GM13976 (cell line): ENCODE measurements at regions not wholly inside any gene's neighbourhood (a gene's known extent, or its start where the extent isn't known, plus 50 kb on each side); places are given as distances from the start of the nearest gene placed in this dataset.

Experiments
- DNase-seq: peaks from one replicate; pipeline ENCODE4 v3.0.0; 2012; ENCODE audit warnings: low spot score
- in situ Hi-C: fragments of 300-500 bp; cut with MboI; formaldehyde crosslinking; loops from one replicate; pipeline ENCODE4 v1.12.0; 2022; ENCODE audit warnings: low sequenced_read_pairs, mixed read lengths, inconsistent platforms; ENCODE audit not compliant: unreplicated experiment
- TF ChIP-seq, protein P1 (sequence below): IDR thresholded peaks from 2 replicates; pipeline ENCODE4 v1.5.1; 2012; ENCODE audit warnings: borderline replicate concordance, mild to moderate bottlenecking; ENCODE audit not compliant: insufficient read depth; ENCODE audit errors: extremely low read depth, missing control alignments, control extremely low read depth

- DNase-seq = no peak
- TF ChIP-seq, protein P1, sequence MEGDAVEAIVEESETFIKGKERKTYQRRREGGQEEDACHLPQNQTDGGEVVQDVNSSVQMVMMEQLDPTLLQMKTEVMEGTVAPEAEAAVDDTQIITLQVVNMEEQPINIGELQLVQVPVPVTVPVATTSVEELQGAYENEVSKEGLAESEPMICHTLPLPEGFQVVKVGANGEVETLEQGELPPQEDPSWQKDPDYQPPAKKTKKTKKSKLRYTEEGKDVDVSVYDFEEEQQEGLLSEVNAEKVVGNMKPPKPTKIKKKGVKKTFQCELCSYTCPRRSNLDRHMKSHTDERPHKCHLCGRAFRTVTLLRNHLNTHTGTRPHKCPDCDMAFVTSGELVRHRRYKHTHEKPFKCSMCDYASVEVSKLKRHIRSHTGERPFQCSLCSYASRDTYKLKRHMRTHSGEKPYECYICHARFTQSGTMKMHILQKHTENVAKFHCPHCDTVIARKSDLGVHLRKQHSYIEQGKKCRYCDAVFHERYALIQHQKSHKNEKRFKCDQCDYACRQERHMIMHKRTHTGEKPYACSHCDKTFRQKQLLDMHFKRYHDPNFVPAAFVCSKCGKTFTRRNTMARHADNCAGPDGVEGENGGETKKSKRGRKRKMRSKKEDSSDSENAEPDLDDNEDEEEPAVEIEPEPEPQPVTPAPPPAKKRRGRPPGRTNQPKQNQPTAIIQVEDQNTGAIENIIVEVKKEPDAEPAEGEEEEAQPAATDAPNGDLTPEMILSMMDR = no peak
- in situ Hi-C loops = loop anchor here (5.0 kb wide), 1 partner anchor 193 kb away; no protein-coding TSS in a partner anchor
Measured at GRCh38 chr15:92524161-92524560, 130.5 kb downstream of the ST8SIA2 start.

GRCh38 chr15:92523176-92523575 is 129.5 kb downstream of the ST8SIA2 start:
- TF ChIP-seq, protein P1 = no peak
- DNase-seq = no peak
- in situ Hi-C loops = loop anchor here (5.0 kb wide), 1 partner anchor 194 kb away; no protein-coding TSS in a partner anchor

DNA sequence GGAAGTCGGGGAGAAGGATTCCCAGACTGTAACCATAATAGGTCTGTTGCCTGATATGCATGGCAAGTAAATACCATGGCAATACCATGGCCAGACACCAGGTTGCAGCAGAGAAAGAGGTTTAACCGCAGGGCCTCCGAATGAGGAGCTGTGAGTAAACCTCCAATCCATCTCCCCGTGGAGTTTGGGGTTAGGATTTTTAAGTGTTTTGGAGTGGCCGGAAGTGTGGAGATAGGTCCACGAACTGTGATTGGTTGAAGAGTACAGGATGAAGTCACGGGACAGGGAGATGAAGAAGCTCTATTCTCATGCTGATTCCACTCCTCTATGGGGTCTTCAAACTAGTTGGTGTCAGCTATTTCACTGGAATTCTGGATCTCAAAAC is 127.9 kb downstream of the ST8SIA2 start:
- TF ChIP-seq, protein P1 = peak; percentile 54
- in situ Hi-C loops = loop anchor here (5.0 kb wide), 1 partner anchor 196 kb away; no protein-coding TSS in a partner anchor
- peak; percentile 59 for DNase-seq

DNA sequence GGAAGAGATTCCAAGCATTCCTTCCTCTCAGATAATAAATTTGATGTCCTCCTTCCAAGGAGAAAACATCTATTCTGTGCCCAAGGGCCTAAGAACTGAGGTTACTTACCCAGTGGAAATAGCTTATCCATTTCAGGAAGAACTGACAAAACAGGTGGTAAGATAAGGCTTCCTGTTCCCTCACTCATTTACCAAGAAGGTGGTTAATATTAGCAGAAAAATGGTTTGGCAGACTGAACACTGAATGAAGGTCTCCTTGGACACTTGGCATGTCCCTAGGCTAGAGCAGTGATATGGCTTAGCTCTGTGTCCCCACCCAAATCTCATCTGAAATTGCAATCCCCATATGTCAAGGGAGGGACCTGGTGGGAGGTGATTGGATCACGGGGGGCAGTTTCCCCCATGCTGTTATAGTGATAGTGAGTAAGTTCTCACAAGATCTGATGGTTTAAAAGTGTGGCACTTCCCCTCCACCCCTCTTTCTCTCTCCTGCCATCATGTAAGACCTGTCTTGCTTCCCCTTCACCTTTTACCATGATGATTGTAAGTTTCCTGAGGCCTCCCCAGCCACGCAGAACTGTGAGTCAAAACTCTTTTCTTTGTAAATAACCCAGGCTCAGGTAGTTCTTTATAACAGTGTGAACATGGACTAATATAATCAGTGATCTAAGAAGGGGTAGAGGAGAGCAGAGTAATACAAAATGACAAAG is 127.4 kb downstream of the ST8SIA2 start:
- in situ Hi-C loops = loop anchor here (5.0 kb wide), 1 partner anchor 196 kb away; no protein-coding TSS in a partner anchor
- TF ChIP-seq, protein P1 = no peak
- DNase-seq = no peak

DNA sequence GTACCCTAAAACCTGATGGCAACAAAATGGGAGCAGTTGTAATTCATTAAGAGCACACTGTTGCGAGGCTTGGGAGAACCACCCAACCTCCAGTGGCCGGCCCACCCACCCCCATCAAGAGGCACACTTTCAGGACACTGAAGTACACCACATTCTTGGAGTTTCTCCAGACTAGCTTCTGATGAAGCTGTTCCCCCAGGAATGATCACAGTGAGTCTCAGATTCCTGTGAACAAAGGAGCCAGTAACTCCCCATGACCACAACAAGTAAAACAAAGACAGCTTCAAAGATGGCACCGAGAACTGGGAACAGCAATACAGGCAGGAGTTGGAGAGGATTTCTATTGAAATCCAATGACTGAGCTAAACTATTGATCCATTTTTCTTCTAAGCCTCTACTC is 126.0 kb downstream of the ST8SIA2 start:
- no peak for DNase-seq
- in situ Hi-C loops = loop anchor here (5.0 kb wide), 1 partner anchor 198 kb away; no protein-coding TSS in a partner anchor
- TF ChIP-seq, protein P1 = no peak
